A549 (cell line): ENCODE measurements at regions not wholly inside any gene's neighbourhood (a gene's known extent, or its start where the extent isn't known, plus 50 kb on each side); places are given as distances from the start of the nearest gene placed in this dataset.

Experiments used
- ATAC-seq, 2 experiments: fragments of 200-7000 bp in 1 of 2; fragments of >200 bp in 1 of 2; cut with Nextera tagmentation in 1 of 2; cut with Tn5 transposase in 1 of 2; 3 replicates each; pipeline versions ENCODE4 v1.8.0 to v1.9.1; 2018 to 2020; ENCODE audit warnings: mild to moderate bottlenecking in 1 of 2, moderate library complexity in 1 of 2
- CTCF ChIA-PET: fragments of 300-600 bp; sonication (Branson Sonifier 250); formaldehyde crosslinking; extraction: SDS; loops from one replicate; lab custom pipeline; 2021; ENCODE audit warnings: antibody characterized with exemption, inconsistent platforms; lab: Yijun Ruan, JAX
- POLR2A ChIA-PET: fragments of 350-600 bp; formaldehyde crosslinking; extraction: SDS; loops from one replicate; lab custom pipeline; 2021; ENCODE audit warnings: antibody characterized with exemption, inconsistent platforms; lab: Yijun Ruan, JAX
- DNase-seq, 2 experiments: peaks; one replicate each; pipeline versions ENCODE4 v3.0.0 to v3.0.0-alpha.2; 2011 to 2016; ENCODE audit warnings: low read depth in 1 of 2, low spot score in 1 of 2
- FAIRE-seq: peaks from 2 replicates; lab custom pipeline; 2011; peaks lifted over from hg19 to GRCh38; lab: Jason Lieb, UNC
- H3K27ac ChIP-seq, 2 experiments: fragments of >200 bp; sonication (Bioruptor Twin); formaldehyde crosslinking; 3 replicates each; pipeline ENCODE4 v1.5.1; 2016 to 2017
- H3K4me1 ChIP-seq: fragments of >200 bp; sonication (Bioruptor Twin); formaldehyde crosslinking; 3 replicates; pipeline ENCODE4 v1.6.1; 2016
- H3K4me2 ChIP-seq: fragments of >200 bp; sonication (Bioruptor Twin); formaldehyde crosslinking; 3 replicates; pipeline ENCODE4 v1.6.1; 2016
- H3K4me3 ChIP-seq: fragments of >200 bp; sonication (Bioruptor Twin); formaldehyde crosslinking; 3 replicates; pipeline ENCODE4 v1.5.1; 2016
- H3K9me3 ChIP-seq: fragments of >200 bp; sonication (Bioruptor Twin); formaldehyde crosslinking; 3 replicates; pipeline ENCODE4 v1.6.1; 2016
- CBX8 ChIP-seq: fragments of 200-600 bp; sonication (generic); IDR thresholded peaks from 2 replicates; pipeline ENCODE4 v1.6.1; 2016
- CEBPB ChIP-seq, 2 experiments: fragments of >200 bp in 1 of 2; sonication (Bioruptor Twin) in 1 of 2; formaldehyde crosslinking in 1 of 2; IDR thresholded peaks; 2 replicates each; pipeline ENCODE4 v1.6.1; 2012 to 2016
- CHD2 ChIP-seq: fragments of 150-350 bp; IDR thresholded peaks from 2 replicates; pipeline ENCODE4 v1.6.1; 2014; ENCODE audit warnings: low read length; ENCODE audit not compliant: partially characterized antibody
- CTCF ChIP-seq: fragments of >200 bp; sonication (Bioruptor Twin); formaldehyde crosslinking; IDR thresholded peaks from 3 replicates; pipeline ENCODE4 v1.5.1; 2016
- E2F6 ChIP-seq: IDR thresholded peaks from 2 replicates; pipeline ENCODE4 v1.6.1; 2012; ENCODE audit warnings: low read depth, borderline replicate concordance
- ESRRA ChIP-seq: fragments of 150-350 bp; IDR thresholded peaks from 2 replicates; pipeline ENCODE4 v1.6.1; 2014; ENCODE audit warnings: mild to moderate bottlenecking, low read length, borderline replicate concordance
- FOSL2 ChIP-seq, 2 experiments: fragments of 450-650 bp in 1 of 2; fragments of >200 bp in 1 of 2; sonication (Bioruptor Twin) in 1 of 2; formaldehyde crosslinking; IDR thresholded peaks; 2 replicates each; pipeline versions ENCODE4 v1.5.0 to v1.6.1; 2016 to 2020; ENCODE audit warnings: mild to moderate bottlenecking in 1 of 2, moderate library complexity in 1 of 2
- FOXS1 ChIP-seq: fragments of 250-450 bp; sonication (Bioruptor Pico); IDR thresholded peaks from 2 replicates; pipeline ENCODE4 v1.5.0; 2020; ENCODE audit warnings: mild to moderate bottlenecking, moderate library complexity
- GATA3 ChIP-seq: IDR thresholded peaks from 2 replicates; pipeline ENCODE4 v1.6.1; 2012; ENCODE audit warnings: borderline replicate concordance
- HDAC2 ChIP-seq: fragments of 200-600 bp; sonication (generic); IDR thresholded peaks from 2 replicates; pipeline ENCODE4 v1.6.1; 2016
- HES2 ChIP-seq: fragments of >200 bp; sonication (Bioruptor Twin); formaldehyde crosslinking; IDR thresholded peaks from 2 replicates; pipeline ENCODE4 v1.6.1; 2016
- HMGXB4 ChIP-seq: fragments of 250-450 bp; sonication (Bioruptor Pico); IDR thresholded peaks from 2 replicates; pipeline ENCODE4 v1.5.0; 2021; ENCODE audit warnings: mild to moderate bottlenecking, moderate library complexity, borderline replicate concordance
- HOXA7 ChIP-seq: fragments of 250-450 bp; sonication (Bioruptor Pico); IDR thresholded peaks from 2 replicates; pipeline ENCODE4 v1.5.0; 2020; ENCODE audit warnings: mild to moderate bottlenecking, moderate library complexity
- KDM1A ChIP-seq: fragments of 200-600 bp; sonication (generic); IDR thresholded peaks from 2 replicates; pipeline ENCODE4 v1.6.1; 2016; ENCODE audit warnings: low read depth, mild to moderate bottlenecking
- MAZ ChIP-seq: fragments of 150-350 bp; IDR thresholded peaks from 2 replicates; pipeline ENCODE4 v1.6.1; 2014; ENCODE audit warnings: antibody characterized with exemption, low read depth, low read length, borderline replicate concordance
- MYC ChIP-seq: IDR thresholded peaks from 2 replicates; pipeline ENCODE4 v1.6.1; 2012; ENCODE audit warnings: mild to moderate bottlenecking, inconsistent platforms, low read length, improper control_type of control experiment, borderline replicate concordance
- POLR2A ChIP-seq: IDR thresholded peaks from 2 replicates; pipeline ENCODE4 v1.6.1; 2012; ENCODE audit warnings: mild to moderate bottlenecking, low read length
- RNF2 ChIP-seq: fragments of 200-600 bp; sonication (generic); IDR thresholded peaks from 2 replicates; pipeline ENCODE4 v1.6.1; 2016; ENCODE audit warnings: low read depth, mild to moderate bottlenecking, antibody characterized with exemption, moderate library complexity, borderline replicate concordance
- TP53 ChIP-seq: fragments of 250-450 bp; sonication (Bioruptor Pico); IDR thresholded peaks from 2 replicates; pipeline ENCODE4 v1.5.0; 2021; ENCODE audit warnings: mild to moderate bottlenecking, moderate library complexity
- ZNF302 ChIP-seq: fragments of 250-450 bp; sonication (Bioruptor Pico); IDR thresholded peaks from 2 replicates; pipeline ENCODE4 v1.9.0; 2021; ENCODE audit warnings: inconsistent platforms, mild to moderate bottlenecking, moderate library complexity
- ZSCAN20 ChIP-seq: fragments of 250-450 bp; sonication (Bioruptor Pico); IDR thresholded peaks from 2 replicates; pipeline ENCODE4 v1.8.0; 2022; ENCODE audit warnings: mild to moderate bottlenecking, moderate library complexity
- WGBS: methylation state at CpG from one replicate; pipeline ENCODE4 v1.1.6; 2017; ENCODE audit errors: missing lambda C conversion rate; 5-methylcytosine and 5-hydroxymethylcytosine counted together

- H3K4me3 ChIP-seq, result no peak overlapping the region
- ChIA-PET CTCF (interaction anchor here (0.5 to 0.8 kb wide), 4 partner anchors 8 to 341 kb away, joined by 3 read pairs; no protein-coding TSS in a partner anchor), POLR2A (no interaction called here)
- ATAC-seq (no peak), DNase-seq (no peak), FAIRE-seq (no peak)
- H3K27ac ChIP-seq, result no peak overlapping the region
- no peak for TF ChIP-seq ESRRA
- TF ChIP-seq FOSL2 (IDR thresholded peaks at IDR 0.05), result no peak
- no peak for TF ChIP-seq FOSL2 (CRISPR knock-in tag; IDR thresholded peaks at IDR 0.05)
- no peak for TF ChIP-seq CHD2
- TF ChIP-seq E2F6, result no peak
- no peak for TF ChIP-seq RNF2
- TF ChIP-seq KDM1A, result no peak
- no peak for TF ChIP-seq CTCF
- TF ChIP-seq ZNF302, result no peak
- TF ChIP-seq CEBPB (IDR thresholded peaks at IDR 0.05), result no peak
- no peak for TF ChIP-seq FOXS1 (CRISPR knock-in tag)
- no peak for TF ChIP-seq HDAC2
- TF ChIP-seq MAZ, result no peak
- TF ChIP-seq ZSCAN20, result no peak
- TF ChIP-seq CBX8, result no peak
- TF ChIP-seq POLR2A, result no peak
- TF ChIP-seq TP53 (CRISPR knock-in tag), result no peak
- TF ChIP-seq HOXA7 (CRISPR knock-in tag), result no peak
- TF ChIP-seq HMGXB4 (CRISPR knock-in tag), result no peak
- TF ChIP-seq GATA3, result no peak
- TF ChIP-seq MYC, result no peak
- 45% methylated on average over 1 of the region's 1 CpG for WGBS
- H3K4me2 ChIP-seq, result no peak overlapping the region
- no peaks in the 10 kb centered on the region for H3K9me3 ChIP-seq
- no peaks in the 10 kb centered on the region for H3K4me1 ChIP-seq
Measured at GRCh38 chr6:7664003-7664402, 61.9 kb upstream of the BMP6 start.

- FAIRE-seq (no peak), DNase-seq (no peak), ATAC-seq (no peak)
- Histone ChIP-seq H3K4me3 (no peak overlapping the region), H3K4me2 (no peak overlapping the region), H3K27ac (no peak overlapping the region), H3K9me3 (no peaks in the 10 kb centered on the region), H3K4me1 (peaks cover 38% of the 10 kb centered on the region)
- WGBS, result 80% methylated on average over 1 of the region's 1 CpG
- ChIA-PET POLR2A (no interaction called here), CTCF (interaction anchor here (0.6 to 1.0 kb wide), 5 partner anchors 13 to 390 kb away, joined by 3 to 4 read pairs (median 3); partner anchors contain the start of gene BMP6)
- no peak for TF ChIP-seq HES2
- TF ChIP-seq HMGXB4 (CRISPR knock-in tag), result no peak
Measured at GRCh38 chr6:7668936-7669335, 57.0 kb upstream of the BMP6 start.
